ENCODE measurements at regions not wholly inside any gene's neighbourhood (a gene's known extent, or its start where the extent isn't known, plus 50 kb on each side); places are given as distances from the start of the nearest gene placed in this dataset.

GRCh38 chr10:59523851-59524250 lies 161.5 kb upstream of the FAM13C start:
- DNase-seq (ENCODE audit: low read depth, low spot score) = no peak
- TF ChIP-seq SUZ12 (IDR thresholded peaks at IDR 0.05; ENCODE audit: extremely low read depth, insufficient read depth, insufficient read length) (no peak), ZNF274 (IDR thresholded peaks at IDR 0.05; ENCODE audit: low read depth, low read length) (no peak), YY1 (IDR thresholded peaks at IDR 0.05; ENCODE audit: insufficient read depth, insufficient read length) (no peak)
- Histone ChIP-seq H3K27me3 (ENCODE audit: insufficient read depth, insufficient read length) (no peaks in the 10 kb centered on the region), H3K9ac (ENCODE audit: insufficient read length, low read depth) (no peak overlapping the region), H3K4me1 (ENCODE audit: insufficient read depth, insufficient read length) (no peaks in the 10 kb centered on the region), H3K36me3 (ENCODE audit: insufficient read depth, insufficient read length, low read length) (no peaks in the 10 kb centered on the region), H3K4me3 (ENCODE audit: insufficient read length, low read depth) (no peak overlapping the region), H3K9me3 (ENCODE audit: insufficient read depth, low read length) (no peaks in the 10 kb centered on the region)

GRCh38 chr10:59517996-59518395 lies 155.6 kb upstream of the FAM13C start:
- H3K9me3 ChIP-seq (ENCODE audit: insufficient read depth, low read length) = no peaks in the 10 kb centered on the region
- H3K9ac ChIP-seq (ENCODE audit: insufficient read length, low read depth) = no peak overlapping the region
- no peak for DNase-seq (ENCODE audit: low read depth, low spot score)
- no peaks in the 10 kb centered on the region for H3K4me1 ChIP-seq (ENCODE audit: insufficient read depth, insufficient read length)
- no peaks in the 10 kb centered on the region for H3K36me3 ChIP-seq (ENCODE audit: insufficient read depth, insufficient read length, low read length)
- no peak overlapping the region for H3K4me3 ChIP-seq (ENCODE audit: insufficient read length, low read depth)
- TF ChIP-seq SUZ12 (IDR thresholded peaks at IDR 0.05; ENCODE audit: extremely low read depth, insufficient read depth, insufficient read length) = no peak
- no peak for TF ChIP-seq ZNF274 (IDR thresholded peaks at IDR 0.05; ENCODE audit: low read depth, low read length)
- no peak for TF ChIP-seq YY1 (IDR thresholded peaks at IDR 0.05; ENCODE audit: insufficient read depth, insufficient read length)
- H3K27me3 ChIP-seq (ENCODE audit: insufficient read depth, insufficient read length) = no peaks in the 10 kb centered on the region

- no peaks in the 10 kb centered on the region for H3K4me1 ChIP-seq (ENCODE audit: insufficient read depth, insufficient read length)
- no peaks in the 10 kb centered on the region for H3K36me3 ChIP-seq (ENCODE audit: insufficient read depth, insufficient read length, low read length)
- no peak overlapping the region for H3K4me3 ChIP-seq (ENCODE audit: insufficient read length, low read depth)
- H3K27me3 ChIP-seq (ENCODE audit: insufficient read depth, insufficient read length) = no peaks in the 10 kb centered on the region
- DNase-seq (ENCODE audit: low read depth, low spot score) = no peak
- H3K9ac ChIP-seq (ENCODE audit: insufficient read length, low read depth) = no peak overlapping the region
- TF ChIP-seq YY1 (IDR thresholded peaks at IDR 0.05; ENCODE audit: insufficient read depth, insufficient read length) = no peak
- no peak for TF ChIP-seq ZNF274 (IDR thresholded peaks at IDR 0.05; ENCODE audit: low read depth, low read length)
- no peak for TF ChIP-seq SUZ12 (IDR thresholded peaks at IDR 0.05; ENCODE audit: extremely low read depth, insufficient read depth, insufficient read length)
- no peaks in the 10 kb centered on the region for H3K9me3 ChIP-seq (ENCODE audit: insufficient read depth, low read length)
Observed at GRCh38 chr10:59517341-59517899, 155.1 kb upstream of the FAM13C start.

GRCh38 chr10:59513558-59513957 lies 151.2 kb upstream of the FAM13C start:
- no peak for TF ChIP-seq SUZ12 (IDR thresholded peaks at IDR 0.05; ENCODE audit: extremely low read depth, insufficient read depth, insufficient read length)
- no peak for TF ChIP-seq ZNF274 (IDR thresholded peaks at IDR 0.05; ENCODE audit: low read depth, low read length)
- no peak for TF ChIP-seq YY1 (IDR thresholded peaks at IDR 0.05; ENCODE audit: insufficient read depth, insufficient read length)

GRCh38 chr10:59512951-59513350 lies 150.6 kb upstream of the FAM13C start:
- Histone ChIP-seq H3K9ac (ENCODE audit: insufficient read length, low read depth) (no peak overlapping the region), H3K9me3 (ENCODE audit: insufficient read depth, low read length) (no peaks in the 10 kb centered on the region), H3K4me1 (ENCODE audit: insufficient read depth, insufficient read length) (no peaks in the 10 kb centered on the region), H3K36me3 (ENCODE audit: insufficient read depth, insufficient read length, low read length) (no peaks in the 10 kb centered on the region), H3K27me3 (ENCODE audit: insufficient read depth, insufficient read length) (no peaks in the 10 kb centered on the region), H3K4me3 (ENCODE audit: insufficient read length, low read depth) (no peak overlapping the region)
- DNase-seq (ENCODE audit: low read depth, low spot score) = no peak
- no peak for TF ChIP-seq YY1 (IDR thresholded peaks at IDR 0.05; ENCODE audit: insufficient read depth, insufficient read length)
- no peak for TF ChIP-seq ZNF274 (IDR thresholded peaks at IDR 0.05; ENCODE audit: low read depth, low read length)
- no peak for TF ChIP-seq SUZ12 (IDR thresholded peaks at IDR 0.05; ENCODE audit: extremely low read depth, insufficient read depth, insufficient read length)

More at GRCh38 chr10:59513558-59513957, 151.2 kb upstream of the FAM13C start:
- no peaks in the 10 kb centered on the region for H3K27me3 ChIP-seq (ENCODE audit: insufficient read depth, insufficient read length)
- H3K36me3 ChIP-seq (ENCODE audit: insufficient read depth, insufficient read length, low read length) = no peaks in the 10 kb centered on the region
- H3K4me1 ChIP-seq (ENCODE audit: insufficient read depth, insufficient read length) = no peaks in the 10 kb centered on the region
- H3K9me3 ChIP-seq (ENCODE audit: insufficient read depth, low read length) = no peaks in the 10 kb centered on the region
- no peak overlapping the region for H3K9ac ChIP-seq (ENCODE audit: insufficient read length, low read depth)
- no peak overlapping the region for H3K4me3 ChIP-seq (ENCODE audit: insufficient read length, low read depth)
- DNase-seq (ENCODE audit: low read depth, low spot score) = no peak

- Histone ChIP-seq H3K4me1 (ENCODE audit: insufficient read depth, insufficient read length) (no peaks in the 10 kb centered on the region), H3K27me3 (ENCODE audit: insufficient read depth, insufficient read length) (no peaks in the 10 kb centered on the region), H3K9me3 (ENCODE audit: insufficient read depth, low read length) (no peaks in the 10 kb centered on the region), H3K4me3 (ENCODE audit: insufficient read length, low read depth) (no peak overlapping the region), H3K36me3 (ENCODE audit: insufficient read depth, insufficient read length, low read length) (no peaks in the 10 kb centered on the region), H3K9ac (ENCODE audit: insufficient read length, low read depth) (no peak overlapping the region)
- TF ChIP-seq SUZ12 (IDR thresholded peaks at IDR 0.05; ENCODE audit: extremely low read depth, insufficient read depth, insufficient read length) (no peak), YY1 (IDR thresholded peaks at IDR 0.05; ENCODE audit: insufficient read depth, insufficient read length) (no peak), ZNF274 (IDR thresholded peaks at IDR 0.05; ENCODE audit: low read depth, low read length) (no peak)
- no peak for DNase-seq (ENCODE audit: low read depth, low spot score)
Observed at GRCh38 chr10:59508956-59509355, 146.6 kb upstream of the FAM13C start.

- no peak for DNase-seq (ENCODE audit: low read depth, low spot score)
- Histone ChIP-seq H3K4me3 (ENCODE audit: insufficient read length, low read depth) (no peak overlapping the region), H3K27me3 (ENCODE audit: insufficient read depth, insufficient read length) (no peaks in the 10 kb centered on the region), H3K4me1 (ENCODE audit: insufficient read depth, insufficient read length) (no peaks in the 10 kb centered on the region), H3K36me3 (ENCODE audit: insufficient read depth, insufficient read length, low read length) (no peaks in the 10 kb centered on the region), H3K9ac (ENCODE audit: insufficient read length, low read depth) (no peak overlapping the region), H3K9me3 (ENCODE audit: insufficient read depth, low read length) (no peaks in the 10 kb centered on the region)
- no peak for TF ChIP-seq ZNF274 (IDR thresholded peaks at IDR 0.05; ENCODE audit: low read depth, low read length)
- TF ChIP-seq SUZ12 (IDR thresholded peaks at IDR 0.05; ENCODE audit: extremely low read depth, insufficient read depth, insufficient read length) = no peak
- no peak for TF ChIP-seq YY1 (IDR thresholded peaks at IDR 0.05; ENCODE audit: insufficient read depth, insufficient read length)
Observed at GRCh38 chr10:59508296-59508695, 145.9 kb upstream of the FAM13C start.
